Duodenal mucosa (tissue), 2 donors: ENCODE measurements at regions not wholly inside any gene's neighbourhood (a gene's known extent, or its start where the extent isn't known, plus 50 kb on each side); places are given as distances from the start of the nearest gene placed in this dataset.

ENCODE experiments used
- H3K27ac ChIP-seq: one replicate; pipeline ENCODE4 v1.7.0; 2013; ENCODE audit warnings: low read depth, low read length
- H3K27me3 ChIP-seq, 2 donors: one replicate each; pipeline ENCODE4 v1.7.0; 2013; ENCODE audit warnings: low read length in 2 of 2, control low read depth in 1 of 2; ENCODE audit not compliant: insufficient read depth in 2 of 2, control insufficient read depth in 1 of 2
- H3K36me3 ChIP-seq, 2 donors: one replicate each; pipeline ENCODE4 v1.7.0; 2013; ENCODE audit warnings: low read length in 2 of 2, control low read depth in 1 of 2; ENCODE audit not compliant: insufficient read depth in 2 of 2, control insufficient read depth in 1 of 2
- H3K4me1 ChIP-seq, 2 donors: one replicate each; pipeline ENCODE4 v1.7.0; 2013; ENCODE audit warnings: low read length in 2 of 2, control low read depth in 1 of 2; ENCODE audit not compliant: insufficient read depth in 2 of 2, control insufficient read depth in 1 of 2
- H3K4me3 ChIP-seq, 2 donors: one replicate each; pipeline ENCODE4 v1.7.0; 2013; ENCODE audit warnings: low read length in 2 of 2, low read depth in 1 of 2
- H3K9ac ChIP-seq, 2 donors: one replicate each; pipeline ENCODE4 v1.7.0; 2013; ENCODE audit warnings: low read length in 2 of 2, low read depth in 1 of 2
- H3K9me3 ChIP-seq, 2 donors: one replicate each; pipeline ENCODE4 v1.7.0; 2013; ENCODE audit warnings: low read length in 2 of 2, control low read depth in 1 of 2; ENCODE audit not compliant: control insufficient read depth in 1 of 2

- no peaks in the 10 kb centered on the region for H3K9me3 ChIP-seq
- H3K36me3 ChIP-seq: no peaks in the 10 kb centered on the region
- H3K4me3 ChIP-seq: no peak overlapping the region
- H3K27me3 ChIP-seq: no peaks in the 10 kb centered on the region
- H3K27ac ChIP-seq: no peak overlapping the region
- no peaks in the 10 kb centered on the region for H3K4me1 ChIP-seq
- no peak overlapping the region for H3K9ac ChIP-seq
These were observed 77.2 kb upstream of the SEMA6D start for GRCh38 chr15:47640079-47640478.

- H3K4me1 ChIP-seq: no peaks in the 10 kb centered on the region
- H3K9ac ChIP-seq: no peak overlapping the region
- H3K27ac ChIP-seq: no peak overlapping the region
- no peaks in the 10 kb centered on the region for H3K27me3 ChIP-seq
- no peaks in the 10 kb centered on the region for H3K9me3 ChIP-seq
- H3K36me3 ChIP-seq: no peaks in the 10 kb centered on the region
- H3K4me3 ChIP-seq: no peak overlapping the region
These were observed 76.4 kb upstream of the SEMA6D start for GRCh38 chr15:47640901-47641300.

DNA sequence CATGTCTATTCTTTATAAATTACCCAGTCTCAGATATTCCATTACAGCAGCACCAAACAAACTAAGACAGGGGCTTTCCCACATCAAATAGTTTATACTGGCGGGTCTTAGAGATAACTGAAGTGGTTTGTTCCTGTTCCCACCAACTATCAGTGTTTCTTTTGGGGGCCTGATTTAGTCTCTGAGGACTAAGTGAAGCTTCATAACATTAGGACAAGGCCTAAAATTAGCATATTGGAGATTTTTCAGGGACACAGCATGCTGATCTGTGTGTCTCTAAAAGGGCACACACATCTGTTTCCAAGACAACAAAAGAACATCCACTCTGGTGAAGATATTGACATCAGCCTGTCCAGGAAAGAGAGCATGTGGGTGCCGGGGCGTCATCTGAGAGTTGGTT, 72.6 kb upstream of the SEMA6D start:
- no peaks in the 10 kb centered on the region for H3K4me1 ChIP-seq
- no peaks in the 10 kb centered on the region for H3K9me3 ChIP-seq
- H3K4me3 ChIP-seq: no peak overlapping the region
- H3K27me3 ChIP-seq: no peaks in the 10 kb centered on the region
- H3K27ac ChIP-seq: no peak overlapping the region
- no peaks in the 10 kb centered on the region for H3K36me3 ChIP-seq
- no peak overlapping the region for H3K9ac ChIP-seq

- Histone ChIP-seq H3K36me3 (no peaks in the 10 kb centered on the region), H3K9me3 (no peaks in the 10 kb centered on the region), H3K27me3 (no peaks in the 10 kb centered on the region), H3K4me1 (peaks cover 0 to 5% of the 10 kb centered on the region in 2 donors), H3K4me3 (no peak overlapping the region), H3K27ac (no peak overlapping the region), H3K9ac (no peak overlapping the region)
These were observed 66.7 kb upstream of the SEMA6D start for GRCh38 chr15:47650564-47650963.

DNA sequence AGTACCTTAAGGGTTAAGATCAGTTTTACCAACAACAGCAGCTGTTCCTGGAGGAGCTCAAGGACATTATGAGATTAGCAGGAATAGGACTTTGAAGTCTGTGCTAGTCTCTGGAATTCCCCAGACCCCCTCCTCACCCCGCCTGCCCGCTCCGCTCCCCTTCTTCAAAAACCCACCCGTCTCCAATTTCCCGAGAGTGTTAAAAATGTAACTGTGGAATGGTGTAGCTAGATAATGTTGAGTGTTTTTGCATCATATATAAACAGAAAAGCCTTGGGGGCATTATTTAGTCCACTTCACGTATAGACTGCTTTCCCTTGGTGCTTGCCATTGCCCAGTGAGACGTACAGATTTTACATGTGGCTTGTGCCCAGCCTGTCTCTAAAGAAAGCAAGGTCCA, 65.0 kb upstream of the SEMA6D start:
- no peaks in the 10 kb centered on the region for H3K9me3 ChIP-seq
- peaks cover 0 to 5% of the 10 kb centered on the region in 2 donors for H3K4me1 ChIP-seq
- no peak overlapping the region for H3K4me3 ChIP-seq
- H3K27me3 ChIP-seq: no peaks in the 10 kb centered on the region
- H3K27ac ChIP-seq: no peak overlapping the region
- no peak overlapping the region for H3K9ac ChIP-seq
- H3K36me3 ChIP-seq: no peaks in the 10 kb centered on the region

- Histone ChIP-seq H3K36me3 (no peaks in the 10 kb centered on the region), H3K4me3 (no peak overlapping the region), H3K27ac (no peak overlapping the region), H3K4me1 (peaks cover 0 to 5% of the 10 kb centered on the region in 2 donors), H3K27me3 (no peaks in the 10 kb centered on the region), H3K9ac (no peak overlapping the region), H3K9me3 (no peaks in the 10 kb centered on the region)
These were observed 64.5 kb upstream of the SEMA6D start for GRCh38 chr15:47652844-47653243.

DNA sequence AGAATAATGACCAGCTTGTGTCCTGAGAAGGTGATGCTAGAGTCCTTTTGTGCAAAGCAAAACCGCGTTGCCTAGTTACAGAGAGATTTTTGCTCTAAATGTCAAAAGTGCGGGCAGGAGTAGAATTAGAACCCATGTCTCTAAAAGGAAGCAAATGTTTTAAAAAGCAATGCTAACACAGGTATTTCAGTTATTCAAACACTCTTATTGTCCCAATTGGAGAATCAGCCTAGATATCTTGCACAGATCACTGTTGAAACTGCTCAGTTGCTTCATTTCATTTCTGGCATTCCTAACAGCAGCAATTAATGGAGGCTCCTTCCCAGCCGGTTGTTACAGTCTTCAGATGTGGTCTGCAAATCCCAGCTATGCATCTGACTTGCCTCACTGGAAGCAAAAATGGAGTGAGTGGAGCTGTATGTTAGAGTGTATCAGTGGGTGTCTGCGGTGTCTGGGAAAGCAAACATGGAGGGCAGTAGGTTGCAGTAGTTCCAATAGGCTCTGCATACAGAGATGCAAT, 55.6 kb upstream of the SEMA6D start:
- no peak overlapping the region for H3K9ac ChIP-seq
- H3K9me3 ChIP-seq: no peaks in the 10 kb centered on the region
- no peak overlapping the region for H3K4me3 ChIP-seq

DNA sequence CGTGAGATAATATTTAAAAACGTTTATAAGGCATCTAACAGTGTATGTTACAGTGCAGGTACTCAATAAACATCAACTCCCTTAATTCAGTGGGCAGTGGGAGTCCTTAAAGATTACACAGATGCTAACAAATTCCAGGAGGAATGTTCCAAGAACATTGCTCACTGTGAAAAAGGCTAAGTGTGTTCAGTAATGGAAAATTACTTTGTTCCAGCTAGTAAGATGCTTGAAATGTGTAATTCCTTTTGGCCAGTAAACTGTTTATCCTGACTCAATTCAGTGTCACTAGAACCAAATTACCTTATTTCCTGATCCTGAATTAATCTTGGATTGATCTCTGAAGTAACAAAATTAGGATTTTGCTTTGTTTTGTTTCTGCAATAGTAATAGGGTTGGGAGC, 54.2 kb upstream of the SEMA6D start:
- H3K9me3 ChIP-seq: no peaks in the 10 kb centered on the region
- no peaks in the 10 kb centered on the region for H3K4me1 ChIP-seq
- no peak overlapping the region for H3K9ac ChIP-seq
- no peak overlapping the region for H3K27ac ChIP-seq
- H3K36me3 ChIP-seq: no peaks in the 10 kb centered on the region
- no peak overlapping the region for H3K4me3 ChIP-seq
- no peaks in the 10 kb centered on the region for H3K27me3 ChIP-seq

More for the DNA sequence above, 55.6 kb upstream of the SEMA6D start:
- Histone ChIP-seq H3K36me3 (no peaks in the 10 kb centered on the region), H3K4me1 (no peaks in the 10 kb centered on the region), H3K27ac (no peak overlapping the region), H3K27me3 (no peaks in the 10 kb centered on the region)
